ENCODE measurements at regions not wholly inside any gene's neighbourhood (a gene's known extent, or its start where the extent isn't known, plus 50 kb on each side); places are given as distances from the start of the nearest gene placed in this dataset.
"Not testable (repeated sequence)": the region's sequence is repeated elsewhere in the genome, so short reads cannot be mapped to it uniquely, and the experiment has no call there.

DNA sequence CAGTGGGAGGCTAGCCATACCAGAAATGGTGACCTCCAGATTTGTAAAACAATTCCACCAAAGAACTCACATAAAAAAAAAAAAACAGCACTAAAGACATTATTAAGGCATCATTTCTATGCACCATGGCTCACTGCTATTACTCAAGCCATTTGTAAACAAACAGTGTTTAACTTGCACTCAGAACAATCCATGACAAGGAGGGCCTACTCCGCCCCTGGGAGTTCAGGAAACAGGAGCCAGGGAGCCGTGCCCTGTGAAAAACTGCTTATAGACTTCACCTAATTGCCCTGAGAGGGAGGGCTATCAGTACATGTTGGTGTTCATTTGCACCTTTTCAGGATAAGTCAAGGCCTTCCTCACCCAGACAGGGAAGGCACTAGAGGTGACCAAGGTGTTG, 103.2 kb downstream of the ZNF429 start:
- Histone ChIP-seq H3K27ac (no peak overlapping the region), H3K9me3 (no peaks in the 10 kb centered on the region), H3K27me3 (no peaks in the 10 kb centered on the region), H3K4me3 (no peak overlapping the region), H3K4me1 (peaks cover 3 to 21% (median 15%) of the 10 kb centered on the region in 9 donors), H3K36me3 (no peaks in the 10 kb centered on the region)
- no peak for DNase-seq
- TF ChIP-seq, protein P1, sequence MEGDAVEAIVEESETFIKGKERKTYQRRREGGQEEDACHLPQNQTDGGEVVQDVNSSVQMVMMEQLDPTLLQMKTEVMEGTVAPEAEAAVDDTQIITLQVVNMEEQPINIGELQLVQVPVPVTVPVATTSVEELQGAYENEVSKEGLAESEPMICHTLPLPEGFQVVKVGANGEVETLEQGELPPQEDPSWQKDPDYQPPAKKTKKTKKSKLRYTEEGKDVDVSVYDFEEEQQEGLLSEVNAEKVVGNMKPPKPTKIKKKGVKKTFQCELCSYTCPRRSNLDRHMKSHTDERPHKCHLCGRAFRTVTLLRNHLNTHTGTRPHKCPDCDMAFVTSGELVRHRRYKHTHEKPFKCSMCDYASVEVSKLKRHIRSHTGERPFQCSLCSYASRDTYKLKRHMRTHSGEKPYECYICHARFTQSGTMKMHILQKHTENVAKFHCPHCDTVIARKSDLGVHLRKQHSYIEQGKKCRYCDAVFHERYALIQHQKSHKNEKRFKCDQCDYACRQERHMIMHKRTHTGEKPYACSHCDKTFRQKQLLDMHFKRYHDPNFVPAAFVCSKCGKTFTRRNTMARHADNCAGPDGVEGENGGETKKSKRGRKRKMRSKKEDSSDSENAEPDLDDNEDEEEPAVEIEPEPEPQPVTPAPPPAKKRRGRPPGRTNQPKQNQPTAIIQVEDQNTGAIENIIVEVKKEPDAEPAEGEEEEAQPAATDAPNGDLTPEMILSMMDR (IDR thresholded peaks at IDR 0.05) = no peak
- no peak for ATAC-seq
- WGBS, 2 donors = 85 to 89% methylated on average over 2 of the region's 2 CpGs
- intact Hi-C loops (cut with DNase I) = loop anchor here in 1 of 10 donors (10.0 kb wide), 2 partner anchors 86 to 104 kb away; partner anchors contain the start of gene ZNF429

DNA sequence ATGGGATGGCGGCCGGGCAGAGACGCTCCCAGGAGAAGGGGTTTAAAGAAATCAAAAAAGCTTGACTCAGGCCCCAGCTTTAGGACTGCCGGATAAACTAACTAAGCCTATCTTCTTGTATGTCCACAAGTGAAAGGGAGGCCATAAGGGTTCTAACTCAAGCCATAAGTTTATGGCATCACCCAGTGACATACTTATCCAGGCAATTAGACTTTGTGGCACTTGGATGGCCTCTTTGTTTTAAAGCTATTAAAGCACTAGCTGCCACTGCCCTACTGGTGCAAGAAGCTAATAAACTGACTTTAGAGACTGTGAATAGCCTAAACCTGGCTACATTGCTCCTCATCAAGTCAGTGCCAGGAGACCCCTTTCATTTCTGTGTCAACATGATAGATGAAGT, 102.0 kb downstream of the ZNF429 start:
- DNase-seq (no peak), ATAC-seq (no peak)
- H3K36me3 ChIP-seq = no peaks in the 10 kb centered on the region
- H3K4me3 ChIP-seq = no peak overlapping the region
- peaks cover 6 to 32% (median 21%) of the 10 kb centered on the region in 9 donors for H3K4me1 ChIP-seq
- H3K27me3 ChIP-seq = no peaks in the 10 kb centered on the region
- no peaks in the 10 kb centered on the region for H3K9me3 ChIP-seq
- intact Hi-C loops (cut with DNase I) = loop anchor here in 1 of 10 donors (10.0 kb wide), 2 partner anchors 87 to 103 kb away; partner anchors contain the start of gene ZNF429
- WGBS, 2 donors = 67 to 68% methylated on average over 4 of the region's 4 CpGs
- TF ChIP-seq, protein P1 (IDR thresholded peaks at IDR 0.05) = no peak
- no peak overlapping the region for H3K27ac ChIP-seq

DNA sequence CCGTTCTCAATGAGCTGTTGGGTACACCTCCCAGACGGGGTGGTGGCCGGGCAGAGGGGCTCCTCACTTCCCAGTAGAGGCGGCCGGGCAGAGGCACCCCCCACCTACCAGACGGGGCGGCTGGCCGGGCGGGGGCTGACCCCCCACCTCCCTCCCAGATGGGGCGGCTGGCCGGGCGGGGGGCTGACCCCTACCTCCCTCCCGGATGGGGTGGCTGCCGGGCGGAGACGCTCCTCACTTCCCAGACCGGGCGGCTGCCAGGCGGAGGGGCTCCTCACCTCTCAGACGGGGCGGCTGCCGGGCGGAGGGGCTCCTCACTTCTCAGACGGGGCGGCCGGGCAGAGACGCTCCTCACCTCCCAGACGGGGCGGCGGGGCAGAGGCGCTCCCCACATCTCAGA, 101.6 kb downstream of the ZNF429 start:
- WGBS, 2 donors = 80 to 84% methylated on average over 14 to 24 of the region's 31 CpGs
- not testable (repeated sequence) for DNase-seq

DNA sequence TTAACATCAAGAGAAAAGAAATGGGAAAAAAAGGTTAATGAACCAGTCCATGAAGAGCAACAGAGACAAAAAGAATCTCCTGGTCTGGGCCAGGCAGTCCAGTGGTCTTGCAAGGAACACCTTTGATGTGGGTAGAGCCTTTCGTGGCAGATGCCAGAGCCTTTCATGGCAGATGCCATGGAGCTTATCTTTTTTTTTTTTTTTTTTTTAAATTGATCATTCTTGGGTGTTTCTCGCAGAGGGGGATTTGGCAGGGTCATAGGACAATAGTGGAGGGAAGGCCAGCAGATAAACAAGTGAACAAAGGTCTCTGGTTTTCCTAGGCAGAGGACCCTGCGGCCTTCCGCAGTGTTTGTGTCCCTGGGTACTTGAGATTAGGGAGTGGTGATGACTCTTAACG, 100.9 kb downstream of the ZNF429 start:
- DNase-seq, H3K36me3 ChIP-seq, H3K27ac ChIP-seq, H3K9me3 ChIP-seq, H3K4me3 ChIP-seq, ATAC-seq, H3K27me3 ChIP-seq: not testable (repeated sequence)
- peaks cover 6 to 34% (median 23%) of the 10 kb centered on the region in 9 donors for H3K4me1 ChIP-seq
- intact Hi-C loops (cut with DNase I) = loop anchor here in 1 of 10 donors (10.0 kb wide), 2 partner anchors 88 to 102 kb away; partner anchors contain the start of gene ZNF429
- WGBS, 2 donors = 70 to 86% methylated on average over 2 of the region's 5 CpGs

More for the DNA sequence above, 101.6 kb downstream of the ZNF429 start:
- ATAC-seq, H3K4me3 ChIP-seq, H3K27ac ChIP-seq, H3K36me3 ChIP-seq, H3K9me3 ChIP-seq, H3K27me3 ChIP-seq: not testable (repeated sequence)
- H3K4me1 ChIP-seq = peaks cover 6 to 34% (median 23%) of the 10 kb centered on the region in 9 donors
- intact Hi-C loops (cut with DNase I) = loop anchor here in 1 of 10 donors (10.0 kb wide), 2 partner anchors 88 to 102 kb away; partner anchors contain the start of gene ZNF429

DNA sequence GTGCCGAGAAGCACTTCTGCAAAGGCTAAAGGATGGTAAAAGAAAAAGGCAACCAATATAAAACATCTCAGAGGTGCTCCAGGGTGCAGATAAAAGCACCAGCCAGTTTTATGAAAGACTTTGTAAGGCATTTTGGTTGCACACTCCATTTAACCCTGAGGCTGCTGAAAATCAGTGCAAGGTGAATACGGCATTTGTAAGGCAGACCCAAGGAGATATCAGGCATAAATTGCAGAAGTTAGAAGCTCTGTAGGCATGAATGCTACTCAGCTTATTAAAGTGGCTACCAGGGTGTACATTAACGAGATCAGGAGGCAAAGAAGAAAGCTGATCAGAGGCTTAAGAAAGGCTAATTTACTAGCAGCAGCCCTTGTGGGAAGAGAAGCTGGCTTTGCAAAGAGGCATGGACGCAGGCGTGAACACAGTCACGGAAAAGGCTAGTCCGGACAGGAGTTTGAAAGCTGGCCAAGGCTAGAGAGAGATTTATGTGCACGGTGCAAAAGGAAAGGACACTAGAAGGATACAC, 99.6 kb downstream of the ZNF429 start:
- H3K36me3 ChIP-seq = no peaks in the 10 kb centered on the region
- intact Hi-C loops (cut with DNase I) = loop anchor here in 1 of 10 donors (10.0 kb wide), 2 partner anchors 90 to 100 kb away; partner anchors contain the start of gene ZNF429
- TF ChIP-seq, protein P1 (IDR thresholded peaks at IDR 0.05) = no peak
- DNase-seq = peak in 1 of 2 donors; percentile 47
- H3K27ac ChIP-seq = peak overlapping the region; percentile 62 to 92 (median 80)
- peaks cover 6 to 34% (median 23%) of the 10 kb centered on the region in 9 donors for H3K4me1 ChIP-seq
- H3K4me3 ChIP-seq = peak overlapping the region; percentile 25 to 60 (median 49)
- no peaks in the 10 kb centered on the region for H3K9me3 ChIP-seq
- ATAC-seq = peak; percentile 42 to 72 (median 64)
- 13 to 18% methylated on average over 8 of the region's 8 CpGs for WGBS, 2 donors
- H3K27me3 ChIP-seq = no peaks in the 10 kb centered on the region
